GM12873 (cell line): ENCODE measurements at regions not wholly inside any gene's neighbourhood (a gene's known extent, or its start where the extent isn't known, plus 50 kb on each side); places are given as distances from the start of the nearest gene placed in this dataset.

Experiments used
- TF ChIP-seq, protein P1 (sequence below): IDR thresholded peaks from 2 replicates; pipeline ENCODE4 v1.5.1; 2012; ENCODE audit warnings: low read depth, mild to moderate bottlenecking, moderate library complexity, low read length, control low read depth; ENCODE audit not compliant: insufficient read depth; ENCODE audit errors: missing control alignments

DNA sequence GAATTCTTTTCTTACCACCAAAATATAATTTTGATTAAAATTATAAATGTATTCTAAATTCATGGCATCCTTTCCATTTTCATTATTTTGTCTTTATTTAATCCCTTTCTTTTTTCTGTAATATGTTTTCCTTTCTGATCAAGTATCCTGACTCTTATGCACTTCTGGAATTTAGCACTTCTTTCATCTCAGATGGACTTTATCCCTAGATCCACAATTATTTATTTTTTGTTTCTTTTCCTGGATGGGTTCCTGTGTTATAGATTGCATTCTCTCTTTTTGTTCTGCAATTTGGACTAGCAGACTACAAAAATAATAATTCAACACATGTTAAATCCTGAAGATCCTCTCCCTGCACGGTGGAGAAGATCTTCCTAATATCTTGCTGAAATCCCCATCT, 76.9 kb upstream of the CDIN1 start:
- TF ChIP-seq, protein P1, sequence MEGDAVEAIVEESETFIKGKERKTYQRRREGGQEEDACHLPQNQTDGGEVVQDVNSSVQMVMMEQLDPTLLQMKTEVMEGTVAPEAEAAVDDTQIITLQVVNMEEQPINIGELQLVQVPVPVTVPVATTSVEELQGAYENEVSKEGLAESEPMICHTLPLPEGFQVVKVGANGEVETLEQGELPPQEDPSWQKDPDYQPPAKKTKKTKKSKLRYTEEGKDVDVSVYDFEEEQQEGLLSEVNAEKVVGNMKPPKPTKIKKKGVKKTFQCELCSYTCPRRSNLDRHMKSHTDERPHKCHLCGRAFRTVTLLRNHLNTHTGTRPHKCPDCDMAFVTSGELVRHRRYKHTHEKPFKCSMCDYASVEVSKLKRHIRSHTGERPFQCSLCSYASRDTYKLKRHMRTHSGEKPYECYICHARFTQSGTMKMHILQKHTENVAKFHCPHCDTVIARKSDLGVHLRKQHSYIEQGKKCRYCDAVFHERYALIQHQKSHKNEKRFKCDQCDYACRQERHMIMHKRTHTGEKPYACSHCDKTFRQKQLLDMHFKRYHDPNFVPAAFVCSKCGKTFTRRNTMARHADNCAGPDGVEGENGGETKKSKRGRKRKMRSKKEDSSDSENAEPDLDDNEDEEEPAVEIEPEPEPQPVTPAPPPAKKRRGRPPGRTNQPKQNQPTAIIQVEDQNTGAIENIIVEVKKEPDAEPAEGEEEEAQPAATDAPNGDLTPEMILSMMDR = no peak

DNA sequence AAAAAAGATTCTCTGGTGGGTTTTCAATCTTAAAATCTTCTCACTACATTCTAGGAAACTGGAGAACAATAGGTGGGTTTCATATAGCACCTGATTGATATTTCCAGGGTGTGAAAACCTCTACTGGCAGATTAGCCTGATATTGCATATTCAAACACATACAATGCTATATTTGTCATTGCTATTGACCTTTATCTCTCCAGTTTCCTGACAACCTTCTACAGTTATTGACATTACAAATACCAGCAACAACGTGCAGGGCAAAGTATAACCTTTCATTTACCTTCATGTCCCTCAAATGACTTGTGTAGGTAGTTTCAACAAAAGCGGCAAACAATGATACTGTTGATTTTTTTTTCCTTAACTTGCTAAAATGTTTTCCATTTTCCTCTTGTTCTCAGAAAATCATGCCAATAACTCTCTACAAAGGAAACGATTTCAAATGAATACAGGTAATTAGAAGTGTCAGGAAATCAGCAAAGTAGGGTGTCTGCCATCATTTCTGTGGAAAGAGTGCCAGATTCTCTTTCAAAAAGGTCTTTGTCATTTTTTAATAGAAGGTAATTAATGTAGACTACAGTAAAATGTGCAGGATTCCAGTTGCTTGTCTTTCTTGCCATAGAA, 72.6 kb upstream of the CDIN1 start:
- TF ChIP-seq, protein P1 = no peak

- TF ChIP-seq, protein P1 = no peak
Observed at GRCh38 chr15:36507458-36507857, 72.0 kb upstream of the CDIN1 start.

DNA sequence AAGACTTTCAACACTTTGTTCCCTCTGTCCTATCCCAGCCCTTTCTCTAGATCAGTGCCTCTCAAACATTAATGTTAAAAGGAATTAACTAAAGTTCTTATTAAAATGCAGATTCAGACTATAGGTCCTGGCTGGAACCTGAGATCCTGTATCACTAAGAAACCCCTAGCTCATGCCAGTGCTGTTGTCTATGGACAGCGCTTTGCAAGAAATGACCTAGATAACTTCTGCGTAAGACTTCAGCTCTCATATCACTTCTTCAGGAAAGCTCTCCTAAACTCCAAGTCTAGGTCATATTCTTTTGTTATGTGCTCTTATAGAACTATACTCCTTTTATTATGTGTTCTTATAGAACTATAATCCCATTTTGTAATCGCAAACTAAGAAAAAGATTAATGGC, 67.8 kb upstream of the CDIN1 start:
- TF ChIP-seq, protein P1 = no peak

DNA sequence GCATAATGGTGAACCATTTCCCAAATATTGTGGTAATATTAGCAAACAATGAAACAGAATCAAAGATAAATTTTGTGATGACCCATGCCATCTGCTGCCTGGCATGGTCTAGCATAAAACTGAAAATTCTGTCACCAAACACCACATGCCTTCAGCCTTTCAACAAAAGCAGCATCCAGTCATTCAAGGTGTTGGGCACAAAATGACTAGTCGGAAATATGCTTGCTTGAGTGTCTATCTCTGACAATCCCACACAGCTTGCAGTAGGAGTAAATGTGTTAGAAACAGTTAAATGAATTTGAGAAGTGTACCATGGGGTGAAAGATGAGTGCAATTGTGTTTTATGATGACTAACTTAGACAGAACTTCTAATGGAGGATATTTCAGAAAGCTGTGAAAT, 61.7 kb upstream of the CDIN1 start:
- TF ChIP-seq, protein P1 = no peak

DNA sequence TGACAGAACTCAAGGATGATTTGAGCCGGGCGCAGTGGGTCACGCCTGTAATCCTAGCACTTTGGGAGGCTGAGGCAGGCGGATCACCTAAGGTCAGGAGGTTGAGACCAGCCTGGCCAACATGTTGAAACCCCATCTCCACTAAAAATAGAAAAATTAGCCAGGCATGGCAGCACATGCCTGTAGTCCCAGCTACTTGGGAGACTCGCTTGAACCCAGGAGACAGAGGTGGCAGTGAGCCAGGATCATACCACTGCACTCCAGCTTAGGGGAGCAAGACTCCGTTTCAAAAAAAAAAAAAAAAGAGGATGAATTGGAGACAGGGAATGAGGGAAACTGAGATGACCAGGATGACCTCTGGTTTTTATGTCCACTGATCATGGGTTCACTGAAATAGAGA, 60.4 kb upstream of the CDIN1 start:
- TF ChIP-seq, protein P1 = no peak

DNA sequence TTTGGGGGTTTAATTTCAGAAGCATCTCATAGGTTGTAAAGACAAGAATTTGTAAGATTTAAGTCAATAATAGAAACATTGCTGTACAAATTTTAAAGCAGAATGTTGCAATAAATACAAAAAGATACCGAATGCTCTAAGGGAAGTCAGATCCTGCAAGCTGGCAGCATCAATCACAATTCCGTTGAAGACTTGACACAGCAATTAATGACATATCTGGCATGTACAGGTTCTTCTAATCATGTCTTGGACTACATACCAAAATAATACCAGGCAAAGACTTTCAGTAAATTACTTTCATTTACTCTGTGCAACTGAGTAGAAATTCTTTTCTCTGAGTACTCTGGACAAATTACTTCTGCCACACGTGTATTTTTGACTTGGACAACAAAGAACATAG, 54.0 kb upstream of the CDIN1 start:
- TF ChIP-seq, protein P1 = no peak
